ENCODE measurements at regions not wholly inside any gene's neighbourhood (a gene's known extent, or its start where the extent isn't known, plus 50 kb on each side); places are given as distances from the start of the nearest gene placed in this dataset.

- TF ChIP-seq CTCF (conservative IDR thresholded peaks at IDR 0.05 in 1 of 2, IDR thresholded peaks at IDR 0.05 in 1 of 2; ENCODE audit: low read depth in 1 of 2, low read length in 2 of 2) (no peak), EZH2 (IDR thresholded peaks at IDR 0.05; ENCODE audit: low read length, missing control alignments) (no peak)
- no peaks in the 10 kb centered on the region for H3K4me1 ChIP-seq (ENCODE audit: control insufficient read depth, extremely low read depth, insufficient read depth, low read length)
- no peaks in the 10 kb centered on the region for H3K36me3 ChIP-seq (ENCODE audit: control insufficient read depth, insufficient read depth, low read length)
- no peak overlapping the region for H3K4me3 ChIP-seq (replicated peaks in 1 of 4; ENCODE audit: control extremely low read depth in 1 of 4, insufficient read depth in 1 of 4, low read depth in 3 of 4, low read length in 4 of 4)
- H2AFZ ChIP-seq (ENCODE audit: low read length) = no peak overlapping the region
- H3K79me2 ChIP-seq (ENCODE audit: control insufficient read depth, insufficient read depth, low read length) = no peaks in the 10 kb centered on the region
- H3K27me3 ChIP-seq (ENCODE audit: control insufficient read depth, insufficient read depth, low read length) = no peaks in the 10 kb centered on the region
- no peak overlapping the region for H3K27ac ChIP-seq (ENCODE audit: insufficient read depth, low read length)
- H3K9ac ChIP-seq (ENCODE audit: insufficient read depth, low read length) = no peak overlapping the region
- no peaks in the 10 kb centered on the region for H4K20me1 ChIP-seq (ENCODE audit: control insufficient read depth, extremely low read depth, insufficient read depth, low read length)
- H3K4me2 ChIP-seq (ENCODE audit: extremely low read depth, insufficient read depth, low read length) = no peak overlapping the region
- no peaks in the 10 kb centered on the region for H3K9me3 ChIP-seq (ENCODE audit: control insufficient read depth, insufficient read depth, low read depth, low read length)
- no peak for DNase-seq (ENCODE audit: low read depth in 2 of 2)
Observed at GRCh38 chr16:48972236-48972635, 309.4 kb downstream of the CBLN1 start.

GRCh38 chr16:48971571-48972077, 310.0 kb downstream of the CBLN1 start:
- Histone ChIP-seq H4K20me1 (ENCODE audit: control insufficient read depth, extremely low read depth, insufficient read depth, low read length) (no peaks in the 10 kb centered on the region), H3K4me1 (ENCODE audit: control insufficient read depth, extremely low read depth, insufficient read depth, low read length) (no peaks in the 10 kb centered on the region), H2AFZ (ENCODE audit: low read length) (no peak overlapping the region), H3K27ac (ENCODE audit: insufficient read depth, low read length) (no peak overlapping the region), H3K36me3 (ENCODE audit: control insufficient read depth, insufficient read depth, low read length) (no peaks in the 10 kb centered on the region), H3K79me2 (ENCODE audit: control insufficient read depth, insufficient read depth, low read length) (no peaks in the 10 kb centered on the region), H3K9me3 (ENCODE audit: control insufficient read depth, insufficient read depth, low read depth, low read length) (no peaks in the 10 kb centered on the region), H3K4me2 (ENCODE audit: extremely low read depth, insufficient read depth, low read length) (no peak overlapping the region), H3K9ac (ENCODE audit: insufficient read depth, low read length) (no peak overlapping the region), H3K4me3 (replicated peaks in 1 of 4; ENCODE audit: control extremely low read depth in 1 of 4, insufficient read depth in 1 of 4, low read depth in 3 of 4, low read length in 4 of 4) (no peak overlapping the region), H3K27me3 (ENCODE audit: control insufficient read depth, insufficient read depth, low read length) (no peaks in the 10 kb centered on the region)
- DNase-seq (ENCODE audit: low read depth in 2 of 2) = peak in 1 of 2 donors; percentile 6
- TF ChIP-seq CTCF (conservative IDR thresholded peaks at IDR 0.05 in 1 of 2, IDR thresholded peaks at IDR 0.05 in 1 of 2; ENCODE audit: low read depth in 1 of 2, low read length in 2 of 2) = no peak
- TF ChIP-seq EZH2 (IDR thresholded peaks at IDR 0.05; ENCODE audit: low read length, missing control alignments) = no peak

GRCh38 chr16:48970216-48970615, 311.4 kb downstream of the CBLN1 start:
- Histone ChIP-seq H3K27me3 (ENCODE audit: control insufficient read depth, insufficient read depth, low read length) (no peaks in the 10 kb centered on the region), H4K20me1 (ENCODE audit: control insufficient read depth, extremely low read depth, insufficient read depth, low read length) (no peaks in the 10 kb centered on the region), H3K9me3 (ENCODE audit: control insufficient read depth, insufficient read depth, low read depth, low read length) (no peaks in the 10 kb centered on the region), H3K4me3 (replicated peaks in 1 of 4; ENCODE audit: control extremely low read depth in 1 of 4, insufficient read depth in 1 of 4, low read depth in 3 of 4, low read length in 4 of 4) (no peak overlapping the region), H3K4me2 (ENCODE audit: extremely low read depth, insufficient read depth, low read length) (no peak overlapping the region), H2AFZ (ENCODE audit: low read length) (no peak overlapping the region), H3K4me1 (ENCODE audit: control insufficient read depth, extremely low read depth, insufficient read depth, low read length) (peaks cover 4% of the 10 kb centered on the region), H3K36me3 (ENCODE audit: control insufficient read depth, insufficient read depth, low read length) (no peaks in the 10 kb centered on the region), H3K27ac (ENCODE audit: insufficient read depth, low read length) (no peak overlapping the region), H3K9ac (ENCODE audit: insufficient read depth, low read length) (no peak overlapping the region), H3K79me2 (ENCODE audit: control insufficient read depth, insufficient read depth, low read length) (no peaks in the 10 kb centered on the region)
- TF ChIP-seq CTCF (conservative IDR thresholded peaks at IDR 0.05 in 1 of 2, IDR thresholded peaks at IDR 0.05 in 1 of 2; ENCODE audit: low read depth in 1 of 2, low read length in 2 of 2) (no peak), EZH2 (IDR thresholded peaks at IDR 0.05; ENCODE audit: low read length, missing control alignments) (no peak)
- DNase-seq (ENCODE audit: low read depth in 2 of 2) = no peak

All from fibroblast of lung (primary cell).